Activated naive CD4-positive, alpha-beta T cell treated with anti-CD3 and anti-CD28 coated beads for 36 hours (primary cell): ENCODE measurements at regions not wholly inside any gene's neighbourhood (a gene's known extent, or its start where the extent isn't known, plus 50 kb on each side); places are given as distances from the start of the nearest gene placed in this dataset.

ENCODE experiments used
- CTCF ChIA-PET: fragments of 350-600 bp; sonication (Branson Sonifier 250); formaldehyde crosslinking; loops from one replicate; lab custom pipeline; 2021; ENCODE audit warnings: antibody characterized with exemption; lab: Charles Lee
- DNase-seq: peaks from one replicate; pipeline ENCODE4 v3.0.0-alpha.2; 2020
- H3K27ac Mint-ChIP-seq: one replicate; pipeline ENCODE4 v1.8.0; 2021; ENCODE audit warnings: mild to moderate bottlenecking, mixed read lengths
- H3K27me3 Mint-ChIP-seq: one replicate; pipeline ENCODE4 v1.8.0; 2021; ENCODE audit warnings: low read depth, mixed read lengths
- H3K36me3 Mint-ChIP-seq: one replicate; pipeline ENCODE4 v1.8.0; 2021; ENCODE audit warnings: low read depth, mixed read lengths
- H3K4me1 Mint-ChIP-seq: one replicate; pipeline ENCODE4 v1.8.0; 2021; ENCODE audit warnings: low read depth, mixed read lengths
- H3K4me3 Mint-ChIP-seq: one replicate; pipeline ENCODE4 v1.8.0; 2021; ENCODE audit warnings: mild to moderate bottlenecking, moderate library complexity, mixed read lengths
- H3K9me3 Mint-ChIP-seq: one replicate; pipeline ENCODE4 v1.8.0; 2021; ENCODE audit warnings: mixed read lengths
- intact Hi-C: fragments of 100-400 bp; cut with micrococcal nuclease; formaldehyde crosslinking; loops from one replicate; pipeline ENCODE4 v1.15.1; 2023

DNA sequence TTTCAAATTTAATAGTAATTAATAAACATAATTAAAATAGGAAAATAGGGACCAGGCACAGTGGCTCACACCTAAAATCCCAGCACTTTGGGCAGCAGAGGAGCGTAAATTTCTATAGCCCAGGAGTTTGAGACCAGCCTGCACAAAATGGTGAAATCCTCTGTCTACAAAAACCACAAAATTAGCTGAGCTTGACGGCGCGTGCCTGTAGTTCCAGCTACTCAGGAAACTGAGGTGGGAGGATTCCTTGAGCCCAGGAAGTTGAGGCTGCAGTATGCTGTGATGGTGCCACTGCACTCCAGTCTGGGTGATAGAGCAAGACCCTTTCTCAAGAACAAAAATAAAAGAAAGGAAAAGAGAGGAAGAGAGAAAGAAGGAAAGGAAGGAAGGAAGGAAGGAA is 1387.0 kb upstream of the ADGRB3 start:
- Mint-ChIP-seq H3K36me3 (no peaks in the 10 kb centered on the region), H3K4me3 (no peak overlapping the region), H3K27me3 (no peaks in the 10 kb centered on the region), H3K4me1 (no peaks in the 10 kb centered on the region), H3K9me3 (no peaks in the 10 kb centered on the region), H3K27ac (no peak overlapping the region)
- intact Hi-C loops, result no loop called here
- DNase-seq, result no peak
- CTCF ChIA-PET, result no interaction called here

DNA sequence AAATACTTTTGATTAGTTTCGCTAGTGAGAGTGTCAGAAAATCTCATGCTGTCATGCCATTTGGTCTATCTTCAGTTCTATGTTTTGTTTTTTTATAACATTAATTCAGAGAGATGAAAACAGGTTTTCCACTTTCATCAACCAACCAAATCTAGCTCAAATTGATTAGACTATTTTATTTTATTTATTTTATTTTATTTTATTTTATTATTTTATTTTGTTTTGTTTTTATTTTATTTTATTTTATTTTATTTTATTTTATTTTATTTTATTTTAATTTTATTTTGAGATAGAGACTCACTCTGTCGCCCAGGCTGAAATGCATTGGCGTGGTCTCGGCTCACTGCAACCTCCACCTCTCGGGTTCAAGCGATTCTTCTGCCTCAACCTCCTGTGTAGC is 1391.0 kb upstream of the ADGRB3 start:
- H3K27ac Mint-ChIP-seq, result no peak overlapping the region
- DNase-seq, result no peak
- CTCF ChIA-PET, result no interaction called here
- no peaks in the 10 kb centered on the region for H3K9me3 Mint-ChIP-seq
- no peaks in the 10 kb centered on the region for H3K36me3 Mint-ChIP-seq
- intact Hi-C loops, result no loop called here
- H3K4me1 Mint-ChIP-seq, result no peaks in the 10 kb centered on the region
- no peaks in the 10 kb centered on the region for H3K27me3 Mint-ChIP-seq
- no peak overlapping the region for H3K4me3 Mint-ChIP-seq

DNA sequence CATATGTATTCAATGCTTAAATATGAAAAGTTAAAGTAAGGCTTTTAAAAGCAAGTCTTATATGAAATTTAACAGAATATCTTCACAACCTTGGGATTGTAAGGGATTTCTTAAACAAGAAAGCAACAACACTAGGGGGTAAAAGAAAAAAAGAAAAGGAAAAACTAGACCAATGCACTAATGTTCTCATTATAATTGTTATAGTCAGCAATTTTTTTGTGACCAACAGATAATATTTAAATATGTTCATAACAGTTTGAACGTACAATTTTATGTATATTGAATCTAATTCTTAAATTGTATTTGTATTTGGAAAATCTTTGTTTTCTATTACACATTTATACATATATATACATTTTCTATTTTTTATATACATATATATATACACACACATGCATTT is 1397.8 kb upstream of the ADGRB3 start:
- CTCF ChIA-PET, result no interaction called here
- H3K27ac Mint-ChIP-seq, result no peak overlapping the region

DNA sequence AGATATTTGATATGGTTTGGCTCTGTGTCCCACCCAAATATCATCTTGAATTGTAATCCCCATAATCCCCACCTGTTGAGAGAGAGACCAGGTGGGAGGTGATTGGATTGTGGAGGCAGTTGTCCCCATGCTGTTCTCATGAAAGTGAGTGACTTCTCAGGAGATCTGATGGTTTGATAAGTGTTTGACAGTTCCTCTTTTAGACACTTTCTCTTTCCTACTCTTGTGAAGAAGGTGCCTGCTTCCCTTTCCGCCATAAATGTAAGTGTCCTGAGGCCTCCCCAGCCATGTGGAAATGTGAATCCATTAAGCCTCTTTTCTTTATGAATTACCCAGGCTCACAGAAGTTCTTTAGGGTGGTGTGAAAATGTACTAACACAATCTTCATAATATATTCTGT is 1404.0 kb upstream of the ADGRB3 start:
- no peak overlapping the region for H3K4me3 Mint-ChIP-seq
- H3K27ac Mint-ChIP-seq, result no peak overlapping the region
- intact Hi-C loops, result no loop called here
- no peaks in the 10 kb centered on the region for H3K9me3 Mint-ChIP-seq
- no peaks in the 10 kb centered on the region for H3K4me1 Mint-ChIP-seq
- H3K27me3 Mint-ChIP-seq, result no peaks in the 10 kb centered on the region
- CTCF ChIA-PET, result no interaction called here
- DNase-seq, result no peak
- H3K36me3 Mint-ChIP-seq, result no peaks in the 10 kb centered on the region

More for the DNA sequence above, 1397.8 kb upstream of the ADGRB3 start:
- Mint-ChIP-seq H3K4me1 (no peaks in the 10 kb centered on the region), H3K9me3 (no peaks in the 10 kb centered on the region), H3K4me3 (no peak overlapping the region), H3K27me3 (no peaks in the 10 kb centered on the region), H3K36me3 (no peaks in the 10 kb centered on the region)
- no peak for DNase-seq
- intact Hi-C loops, result no loop called here

DNA sequence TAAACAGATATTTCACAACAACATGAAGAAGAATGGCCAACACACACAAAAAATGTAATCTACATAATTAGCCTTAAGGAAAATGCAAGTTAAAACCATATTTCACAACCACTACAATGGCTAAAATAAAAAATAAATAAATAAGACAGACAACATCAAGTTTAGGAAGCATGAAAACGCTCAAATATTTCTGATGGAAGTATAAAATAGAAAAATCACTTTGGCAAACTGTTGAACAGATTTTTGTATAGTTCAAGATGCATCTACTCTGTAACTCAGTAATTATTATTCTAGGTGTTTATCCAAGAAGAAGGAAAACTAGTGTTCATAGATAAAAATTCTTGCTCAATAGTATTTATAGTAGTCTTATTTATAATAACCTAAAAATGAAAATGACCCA is 1410.1 kb upstream of the ADGRB3 start:
- Mint-ChIP-seq H3K4me1 (no peaks in the 10 kb centered on the region), H3K4me3 (no peak overlapping the region), H3K9me3 (peaks cover 8% of the 10 kb centered on the region), H3K27me3 (no peaks in the 10 kb centered on the region), H3K36me3 (no peaks in the 10 kb centered on the region), H3K27ac (no peak overlapping the region)
- no peak for DNase-seq
- intact Hi-C loops, result no loop called here
- CTCF ChIA-PET, result no interaction called here

DNA sequence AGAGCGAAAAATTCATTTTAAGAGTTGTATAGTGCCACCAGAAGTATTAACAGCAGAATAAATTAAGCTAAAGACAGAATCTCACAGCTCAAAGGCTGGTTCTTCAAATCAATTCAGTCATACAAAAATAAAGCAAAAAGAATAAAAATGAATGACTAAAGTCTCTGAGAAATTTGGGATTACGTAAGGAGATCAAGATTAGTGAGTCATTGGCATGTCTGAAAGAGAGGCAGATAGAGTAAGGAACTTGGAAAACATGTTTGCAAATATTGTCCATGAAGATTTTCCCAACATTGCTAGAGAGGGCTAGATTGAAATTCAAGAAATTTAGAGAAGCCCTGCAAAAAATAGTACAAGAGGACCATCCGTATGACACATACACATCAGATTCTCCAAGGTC is 1413.9 kb upstream of the ADGRB3 start:
- Mint-ChIP-seq H3K27me3 (no peaks in the 10 kb centered on the region), H3K4me1 (no peaks in the 10 kb centered on the region), H3K36me3 (no peaks in the 10 kb centered on the region), H3K27ac (no peak overlapping the region), H3K9me3 (peaks cover 8% of the 10 kb centered on the region), H3K4me3 (no peak overlapping the region)
- DNase-seq, result no peak
- intact Hi-C loops, result no loop called here
- CTCF ChIA-PET, result no interaction called here

DNA sequence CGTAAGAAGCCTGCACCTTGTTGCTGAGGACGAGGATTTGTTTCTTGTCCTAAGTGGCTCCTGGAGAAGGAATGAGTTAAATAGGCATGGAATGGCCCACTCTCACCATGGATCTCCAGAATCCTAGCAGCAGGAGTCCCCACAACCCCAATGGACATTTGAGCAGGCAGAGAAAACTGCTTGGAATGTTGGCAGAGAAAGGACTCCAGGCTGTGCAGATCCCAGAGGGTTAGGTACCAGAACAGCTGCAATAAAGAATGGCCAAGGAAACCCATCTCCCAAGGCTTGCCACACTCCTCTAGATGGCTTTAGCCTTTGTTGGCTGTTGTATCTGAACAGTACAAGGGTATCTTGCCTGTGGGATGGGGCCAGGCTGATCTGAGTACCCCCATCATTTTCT is 1415.7 kb upstream of the ADGRB3 start:
- Mint-ChIP-seq H3K9me3 (peaks cover 8% of the 10 kb centered on the region), H3K4me3 (no peak overlapping the region), H3K27me3 (no peaks in the 10 kb centered on the region), H3K4me1 (no peaks in the 10 kb centered on the region), H3K27ac (no peak overlapping the region), H3K36me3 (no peaks in the 10 kb centered on the region)
- no peak for DNase-seq
- CTCF ChIA-PET, result no interaction called here
- intact Hi-C loops, result no loop called here

DNA sequence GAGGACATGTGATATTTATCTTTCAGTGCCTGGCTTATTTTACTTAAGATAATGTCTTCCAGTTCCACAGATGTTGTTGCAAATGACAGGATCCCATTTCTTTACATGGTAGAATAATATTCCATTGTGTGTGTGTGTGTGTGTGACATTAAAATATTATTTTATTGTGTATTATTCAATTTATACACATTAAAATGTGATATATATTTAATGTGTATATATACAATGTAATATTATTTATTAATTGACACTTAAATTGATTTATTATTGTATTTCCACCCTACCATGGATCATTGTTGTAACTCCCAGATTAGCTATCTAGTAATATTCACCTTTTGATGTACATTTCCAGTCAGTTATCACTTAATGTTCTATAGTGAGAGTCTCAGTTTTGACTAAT is 1422.5 kb upstream of the ADGRB3 start:
- Mint-ChIP-seq H3K27ac (no peak overlapping the region), H3K4me3 (no peak overlapping the region), H3K9me3 (peaks cover 6% of the 10 kb centered on the region), H3K4me1 (no peaks in the 10 kb centered on the region), H3K36me3 (no peaks in the 10 kb centered on the region), H3K27me3 (no peaks in the 10 kb centered on the region)
- intact Hi-C loops, result no loop called here
- CTCF ChIA-PET, result no interaction called here
- no peak for DNase-seq

DNA sequence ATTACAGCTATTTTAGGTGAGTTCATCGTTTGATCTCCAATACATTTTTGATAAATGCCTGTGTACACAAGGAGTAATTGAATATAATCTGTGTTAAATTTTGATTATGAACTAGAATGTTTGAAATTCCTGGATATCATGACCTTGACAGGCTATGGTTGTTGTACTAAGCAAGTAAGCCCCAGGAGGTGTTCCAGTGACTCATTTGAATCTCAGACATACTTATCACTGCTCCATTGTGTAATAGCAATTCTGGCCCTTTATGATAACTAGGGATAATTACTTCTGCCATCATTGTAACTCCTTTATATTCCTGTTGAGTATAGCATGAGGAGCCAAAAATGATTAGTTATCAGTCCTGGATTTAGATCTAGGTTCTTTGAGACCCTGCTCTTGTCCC is 1424.6 kb upstream of the ADGRB3 start:
- H3K9me3 Mint-ChIP-seq, result peaks cover 6% of the 10 kb centered on the region
- H3K4me3 Mint-ChIP-seq, result no peak overlapping the region
- no peak for DNase-seq
- no peak overlapping the region for H3K27ac Mint-ChIP-seq
- H3K36me3 Mint-ChIP-seq, result no peaks in the 10 kb centered on the region
- intact Hi-C loops, result no loop called here
- CTCF ChIA-PET, result no interaction called here
- H3K27me3 Mint-ChIP-seq, result no peaks in the 10 kb centered on the region
- no peaks in the 10 kb centered on the region for H3K4me1 Mint-ChIP-seq

DNA sequence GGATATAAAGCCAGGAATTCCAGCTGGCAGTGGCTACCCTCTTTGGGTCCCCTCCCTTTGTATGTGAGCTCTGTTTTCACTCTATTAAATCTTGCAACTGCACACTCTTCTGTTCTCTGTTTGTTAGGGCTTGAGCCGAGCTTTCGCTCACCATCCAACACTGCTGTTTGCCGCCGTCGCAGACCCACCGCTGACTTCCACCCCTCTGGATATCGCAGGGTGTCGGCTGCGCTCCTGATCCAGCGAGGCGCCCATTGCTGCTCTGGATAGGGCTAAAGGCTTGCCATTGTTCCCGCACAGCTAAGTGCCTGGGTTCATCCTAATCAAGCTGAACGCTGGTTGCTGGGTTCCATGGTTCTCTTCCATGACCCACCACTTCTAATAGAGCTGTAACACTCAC is 1433.5 kb upstream of the ADGRB3 start:
- intact Hi-C loops, result no loop called here
- Mint-ChIP-seq H3K9me3 (peaks cover 9% of the 10 kb centered on the region), H3K36me3 (no peaks in the 10 kb centered on the region), H3K4me1 (no peaks in the 10 kb centered on the region), H3K27me3 (no peaks in the 10 kb centered on the region), H3K4me3 (no peak overlapping the region), H3K27ac (no peak overlapping the region)
- CTCF ChIA-PET, result no interaction called here
- DNase-seq, result no peak

DNA sequence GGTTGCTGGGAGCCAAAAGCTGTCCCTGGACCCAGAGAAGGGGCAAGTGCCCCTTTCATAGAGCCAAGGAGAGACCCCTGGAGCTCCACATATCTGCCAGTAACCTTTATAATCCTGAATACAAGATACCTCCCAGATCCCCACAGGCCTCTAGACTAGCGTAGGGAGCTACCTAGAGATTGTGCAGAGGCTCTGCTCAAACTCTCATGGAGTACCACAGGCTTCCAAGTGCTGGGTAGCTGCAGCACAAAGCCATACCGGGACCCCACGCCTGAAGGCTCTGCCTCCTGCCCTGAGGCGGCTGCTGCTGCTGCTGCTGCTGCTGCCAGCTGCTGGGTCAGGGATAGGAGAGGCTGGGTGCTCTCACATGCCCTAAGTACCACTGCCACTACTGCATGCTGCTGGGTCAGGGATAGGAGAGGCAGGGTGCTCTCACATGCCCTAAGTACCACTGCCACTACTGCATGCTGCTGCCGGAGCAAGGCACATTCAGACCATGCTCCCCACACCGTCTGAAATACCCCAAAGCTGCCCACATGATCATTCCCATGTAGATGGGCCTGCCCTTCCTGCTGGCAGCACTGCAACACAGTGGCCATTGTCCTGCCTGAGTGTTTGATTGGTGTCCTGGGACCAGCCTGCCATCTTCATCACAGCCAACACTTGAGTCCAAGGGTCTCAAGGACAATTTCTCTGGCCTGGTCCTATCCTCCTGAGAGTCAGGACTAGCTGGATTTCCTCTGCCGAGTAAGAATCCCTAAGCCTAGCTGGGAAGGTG is 1434.3 kb upstream of the ADGRB3 start:
- DNase-seq, result no peak
- H3K4me1 Mint-ChIP-seq, result no peaks in the 10 kb centered on the region
- intact Hi-C loops, result no loop called here
- CTCF ChIA-PET, result no interaction called here
- H3K27ac Mint-ChIP-seq, result no peak overlapping the region
- no peaks in the 10 kb centered on the region for H3K36me3 Mint-ChIP-seq
- H3K9me3 Mint-ChIP-seq, result peaks cover 9% of the 10 kb centered on the region
- H3K4me3 Mint-ChIP-seq, result no peak overlapping the region
- no peaks in the 10 kb centered on the region for H3K27me3 Mint-ChIP-seq

DNA sequence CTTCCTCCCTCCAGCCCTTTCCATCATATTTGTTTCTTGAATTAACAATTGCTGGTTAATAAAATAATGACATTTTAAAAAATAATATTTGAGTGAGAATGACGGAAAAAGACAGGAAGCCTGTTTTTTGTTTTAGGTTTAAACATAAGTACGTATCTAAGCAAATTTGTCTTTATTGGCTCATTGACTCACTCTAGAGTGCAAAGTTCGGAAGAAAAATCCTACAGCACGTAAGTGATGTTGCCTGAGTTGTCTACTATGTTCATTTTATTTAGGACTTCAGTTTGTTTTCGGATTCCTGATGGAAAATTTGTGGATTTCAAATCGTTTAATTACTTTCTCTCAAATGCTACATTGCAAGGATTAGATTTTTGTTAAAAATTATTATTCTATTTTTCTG is 1435.7 kb upstream of the ADGRB3 start:
- intact Hi-C loops, result no loop called here
- Mint-ChIP-seq H3K27ac (no peak overlapping the region), H3K36me3 (no peaks in the 10 kb centered on the region), H3K9me3 (peaks cover 9% of the 10 kb centered on the region), H3K4me3 (no peak overlapping the region), H3K4me1 (no peaks in the 10 kb centered on the region), H3K27me3 (no peaks in the 10 kb centered on the region)
- CTCF ChIA-PET, result no interaction called here
- DNase-seq, result no peak

DNA sequence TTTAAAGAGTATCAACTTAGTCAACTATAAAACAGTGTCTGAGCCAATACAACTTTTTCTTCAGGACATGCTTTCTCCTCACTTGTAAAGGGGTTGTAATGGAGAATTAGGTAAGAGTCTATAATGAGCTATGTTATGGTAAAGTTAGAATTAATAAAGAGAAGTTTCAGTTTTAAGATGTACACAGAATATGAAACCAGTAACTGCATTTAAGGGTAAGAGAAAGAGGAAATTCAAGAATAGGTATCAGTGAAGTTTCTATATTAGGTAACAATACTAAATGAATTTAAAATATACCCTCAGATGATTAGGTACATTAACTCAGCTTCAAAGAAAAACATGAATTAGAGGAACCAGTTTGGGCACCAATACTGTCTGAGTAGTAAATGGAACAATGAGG is 1444.3 kb upstream of the ADGRB3 start:
- intact Hi-C loops, result no loop called here
- no peak overlapping the region for H3K27ac Mint-ChIP-seq
- CTCF ChIA-PET, result no interaction called here
- no peaks in the 10 kb centered on the region for H3K27me3 Mint-ChIP-seq
- no peak overlapping the region for H3K4me3 Mint-ChIP-seq
- no peaks in the 10 kb centered on the region for H3K36me3 Mint-ChIP-seq
- H3K9me3 Mint-ChIP-seq, result peaks cover 4% of the 10 kb centered on the region
- no peak for DNase-seq
- H3K4me1 Mint-ChIP-seq, result no peaks in the 10 kb centered on the region
